SK-MEL-5 (cell line): ENCODE measurements at regions not wholly inside any gene's neighbourhood (a gene's known extent, or its start where the extent isn't known, plus 50 kb on each side); places are given as distances from the start of the nearest gene placed in this dataset.
"Not testable (repeated sequence)": the region's sequence is repeated elsewhere in the genome, so short reads cannot be mapped to it uniquely, and the experiment has no call there.

Experiments used
- DNase-seq: peaks from one replicate; pipeline ENCODE4 v3.0.0-alpha.2; 2016; ENCODE audit warnings: low read depth, low spot score
- in situ Hi-C: cut with HindIII; loops from 2 replicates; pipeline ENCODE4 v1.10.0; 2016; ENCODE audit warnings: low sequenced_read_pairs, high pct_unique_total_duplicates, low pct_unique_long_range_greater_than_20kb
- small RNA-seq, 2 experiments: library from RNA; depleted of rRNA; stranded (forward); fragments of <200 nt; gene quantifications; one replicate each; pipeline ENCODE3, GENCODE V24; 2014

- in situ Hi-C loops = no loop called here
- DNase-seq = no peak
Observed at GRCh38 chr15:79769933-79770759, 126.7 kb downstream of the MTHFS start.

GRCh38 chr15:79773128-79773527 lies 123.7 kb downstream of the MTHFS start:
- in situ Hi-C loops = no loop called here
- no peak for DNase-seq

GRCh38 chr15:79775821-79776220 lies 121.0 kb downstream of the MTHFS start:
- no peak for DNase-seq
- in situ Hi-C loops = no loop called here

- no peak for DNase-seq
- in situ Hi-C loops = no loop called here
Observed at GRCh38 chr15:79777916-79778315, 118.9 kb downstream of the MTHFS start.

- in situ Hi-C loops = no loop called here
- no peak for DNase-seq
Observed at GRCh38 chr15:79778378-79778990, 118.3 kb downstream of the MTHFS start.

GRCh38 chr15:79779746-79780145 lies 117.1 kb downstream of the MTHFS start:
- in situ Hi-C loops = no loop called here
- no peak for DNase-seq

- DNase-seq, in situ Hi-C loops: not testable (repeated sequence)
Observed at GRCh38 chr15:79782307-79782706, 114.5 kb downstream of the MTHFS start.

Small RNAs in the stretch of these regions (small RNA-seq; reads per million reads assigned to genes)
- 0 reads per million in 2 experiments for gene AC026826.2
- gene AC026826.3 = 0 reads per million in 2 experiments
